Endothelial cell (in vitro differentiated cells): ENCODE measurements at regions not wholly inside any gene's neighbourhood (a gene's known extent, or its start where the extent isn't known, plus 50 kb on each side); places are given as distances from the start of the nearest gene placed in this dataset.

Experiments
- DNase-seq: peaks from one replicate; pipeline ENCODE4 v3.0.0; 2021; ENCODE audit warnings: low spot score
- H3K27ac Mint-ChIP-seq: one replicate; pipeline ENCODE4 v1.8.0; 2021; ENCODE audit warnings: mixed read lengths, inconsistent platforms; ENCODE audit not compliant: unreplicated experiment
- H3K27me3 Mint-ChIP-seq: one replicate; pipeline ENCODE4 v1.8.0; 2021; ENCODE audit warnings: mild to moderate bottlenecking, moderate library complexity, mixed read lengths, inconsistent platforms; ENCODE audit not compliant: unreplicated experiment
- H3K36me3 Mint-ChIP-seq: one replicate; pipeline ENCODE4 v1.8.0; 2021; ENCODE audit warnings: mild to moderate bottlenecking, low read depth, mixed read lengths, inconsistent platforms; ENCODE audit not compliant: unreplicated experiment
- H3K4me1 Mint-ChIP-seq: one replicate; pipeline ENCODE4 v1.8.0; 2021; ENCODE audit warnings: mild to moderate bottlenecking, mixed read lengths, inconsistent platforms; ENCODE audit not compliant: unreplicated experiment
- H3K4me3 Mint-ChIP-seq: one replicate; pipeline ENCODE4 v1.8.0; 2021; ENCODE audit warnings: mild to moderate bottlenecking, mixed read lengths, inconsistent platforms; ENCODE audit not compliant: unreplicated experiment
- H3K9me3 Mint-ChIP-seq: one replicate; pipeline ENCODE4 v1.8.0; 2021; ENCODE audit warnings: mixed read lengths, inconsistent platforms; ENCODE audit not compliant: unreplicated experiment
- CTCF ChIP-seq: fragments of 200-600 bp; sonication (generic); IDR thresholded peaks from one replicate; pipeline ENCODE4 v1.5.0; 2021; ENCODE audit warnings: antibody characterized with exemption; ENCODE audit not compliant: unreplicated experiment

- DNase-seq, result no peak
- Mint-ChIP-seq H3K27me3 (peaks cover 2% of the 10 kb centered on the region), H3K4me3 (no peak overlapping the region), H3K27ac (no peak overlapping the region), H3K36me3 (no peaks in the 10 kb centered on the region), H3K9me3 (no peaks in the 10 kb centered on the region), H3K4me1 (peaks cover 16% of the 10 kb centered on the region)
- no peak for TF ChIP-seq CTCF
Observed at GRCh38 chr5:166962461-166962860, 1329.0 kb upstream of the WWC1 start.

- Mint-ChIP-seq H3K9me3 (no peaks in the 10 kb centered on the region), H3K4me3 (no peak overlapping the region), H3K27ac (no peak overlapping the region), H3K36me3 (no peaks in the 10 kb centered on the region), H3K27me3 (peaks cover 2% of the 10 kb centered on the region), H3K4me1 (peaks cover 16% of the 10 kb centered on the region)
- no peak for TF ChIP-seq CTCF
- no peak for DNase-seq
Observed at GRCh38 chr5:166963596-166963995, 1327.8 kb upstream of the WWC1 start.

GRCh38 chr5:166977911-166978422 lies 1313.5 kb upstream of the WWC1 start:
- Mint-ChIP-seq H3K27me3 (peaks cover 7% of the 10 kb centered on the region), H3K27ac (no peak overlapping the region), H3K4me1 (peaks cover 5% of the 10 kb centered on the region), H3K4me3 (peak overlapping the region; percentile 76), H3K9me3 (no peaks in the 10 kb centered on the region), H3K36me3 (no peaks in the 10 kb centered on the region)
- TF ChIP-seq CTCF, result no peak
- no peak for DNase-seq

GRCh38 chr5:166979307-166979895 lies 1312.0 kb upstream of the WWC1 start:
- Mint-ChIP-seq H3K4me1 (peaks cover 9% of the 10 kb centered on the region), H3K4me3 (peak overlapping the region; percentile 86), H3K27ac (no peak overlapping the region), H3K9me3 (no peaks in the 10 kb centered on the region), H3K27me3 (peaks cover 5% of the 10 kb centered on the region), H3K36me3 (no peaks in the 10 kb centered on the region)
- TF ChIP-seq CTCF, result no peak
- DNase-seq, result no peak

GRCh38 chr5:166980666-166981065 lies 1310.8 kb upstream of the WWC1 start:
- H3K27me3 Mint-ChIP-seq, result peaks cover 5% of the 10 kb centered on the region
- H3K9me3 Mint-ChIP-seq, result no peaks in the 10 kb centered on the region
- H3K4me3 Mint-ChIP-seq, result no peak overlapping the region
- TF ChIP-seq CTCF, result no peak
- no peak overlapping the region for H3K27ac Mint-ChIP-seq
- H3K4me1 Mint-ChIP-seq, result peaks cover 11% of the 10 kb centered on the region
- no peak for DNase-seq
- no peaks in the 10 kb centered on the region for H3K36me3 Mint-ChIP-seq
